HEK293 (cell line): ENCODE measurements at regions not wholly inside any gene's neighbourhood (a gene's known extent, or its start where the extent isn't known, plus 50 kb on each side); places are given as distances from the start of the nearest gene placed in this dataset.

ENCODE experiments used
- CTCF ChIA-PET: fragments of 350-600 bp; formaldehyde crosslinking; extraction: SDS; loops from one replicate; lab custom pipeline; 2021; ENCODE audit warnings: antibody characterized with exemption; lab: Yijun Ruan, JAX
- POLR2A ChIA-PET: fragments of 300-600 bp; formaldehyde crosslinking; extraction: SDS; loops from one replicate; lab custom pipeline; 2020; ENCODE audit warnings: antibody characterized with exemption, inconsistent platforms; lab: Yijun Ruan, JAX
- H3K27ac ChIP-seq: fragments of 200-500 bp; sonication (Bioruptor generic); 2 replicates; pipeline ENCODE4 v1.5.1; 2014; ENCODE audit warnings: low read depth, low read length, control low read depth, inconsistent platforms; ENCODE audit errors: extremely low read depth
- H3K36me3 ChIP-seq, 2 experiments: fragments of 200-500 bp in 1 of 2; sonication (Bioruptor generic) in 1 of 2; 1 replicate in 1 of 2; 2 replicates in 1 of 2; pipeline ENCODE4 v1.5.1; 2014 to 2017; ENCODE audit warnings: inconsistent platforms in 2 of 2, low read length in 2 of 2; ENCODE audit not compliant: control insufficient read depth in 2 of 2, insufficient read depth in 1 of 2
- H3K4me1 ChIP-seq: fragments of 200-500 bp; sonication (Bioruptor generic); 2 replicates; pipeline ENCODE4 v1.5.1; 2014; ENCODE audit warnings: mild to moderate bottlenecking, low read length, inconsistent platforms; ENCODE audit not compliant: control insufficient read depth, insufficient read depth
- H3K4me3 ChIP-seq: 2 replicates; pipeline ENCODE4 v1.5.1; 2011; ENCODE audit warnings: low read depth, mild to moderate bottlenecking, control low read depth, low read length, moderate library complexity
- H3K9me3 ChIP-seq: fragments of 200-500 bp; sonication (Bioruptor generic); 2 replicates; pipeline ENCODE4 v1.5.1; 2014; ENCODE audit warnings: low read depth, low read length, inconsistent platforms; ENCODE audit not compliant: control insufficient read depth, insufficient read depth
- KLF10 ChIP-seq: fragments of 450-650 bp; IDR thresholded peaks from 2 replicates; pipeline ENCODE4 v1.5.1; 2018; ENCODE audit warnings: missing biosample characterization, mild to moderate bottlenecking, missing genetic modification characterization
- KLF16 ChIP-seq: fragments of 450-650 bp; formaldehyde crosslinking; IDR thresholded peaks from 2 replicates; pipeline ENCODE4 v1.5.1; 2017; ENCODE audit warnings: missing biosample characterization, missing genetic modification characterization
- MZF1 ChIP-seq: fragments of 450-650 bp; formaldehyde crosslinking; IDR thresholded peaks from 2 replicates; pipeline ENCODE4 v1.5.1; 2017; ENCODE audit warnings: missing biosample characterization, missing genetic modification characterization, borderline replicate concordance
- REPIN1 ChIP-seq: fragments of 450-650 bp; formaldehyde crosslinking; IDR thresholded peaks from 2 replicates; pipeline ENCODE4 v1.5.1; 2017; ENCODE audit warnings: missing biosample characterization, missing genetic modification characterization, low read depth
- SCRT2 ChIP-seq: fragments of 450-650 bp; formaldehyde crosslinking; IDR thresholded peaks from 2 replicates; pipeline ENCODE4 v1.5.1; 2016; ENCODE audit warnings: missing biosample characterization, missing genetic modification characterization
- WT1 ChIP-seq: fragments of 450-650 bp; formaldehyde crosslinking; IDR thresholded peaks from 2 replicates; pipeline ENCODE4 v1.5.1; 2016; ENCODE audit warnings: missing biosample characterization, missing genetic modification characterization
- YY2 ChIP-seq: fragments of 450-650 bp; formaldehyde crosslinking; IDR thresholded peaks from 2 replicates; pipeline ENCODE4 v1.5.1; 2016; ENCODE audit warnings: missing biosample characterization, missing genetic modification characterization
- ZNF16 ChIP-seq: fragments of 450-650 bp; formaldehyde crosslinking; IDR thresholded peaks from 2 replicates; pipeline ENCODE4 v1.5.1; 2016; ENCODE audit warnings: low read depth, missing biosample characterization, missing genetic modification characterization
- ZNF23 ChIP-seq: fragments of 450-650 bp; formaldehyde crosslinking; IDR thresholded peaks from 2 replicates; pipeline ENCODE4 v1.5.1; 2016; ENCODE audit warnings: missing biosample characterization, missing genetic modification characterization, borderline replicate concordance
- ZNF335 ChIP-seq: fragments of 450-650 bp; formaldehyde crosslinking; conservative IDR thresholded peaks from 2 replicates; pipeline ENCODE4 v1.5.1; 2016; ENCODE audit warnings: missing biosample characterization, missing genetic modification characterization
- ZNF350 ChIP-seq: fragments of 450-650 bp; formaldehyde crosslinking; IDR thresholded peaks from 2 replicates; pipeline ENCODE4 v1.5.0; 2017; ENCODE audit warnings: missing biosample characterization, mild to moderate bottlenecking, missing genetic modification characterization
- ZNF433 ChIP-seq: fragments of 450-650 bp; formaldehyde crosslinking; IDR thresholded peaks from 2 replicates; pipeline ENCODE4 v1.5.1; 2016; ENCODE audit warnings: missing biosample characterization, missing genetic modification characterization, low read depth
- ZNF558 ChIP-seq: fragments of 450-650 bp; formaldehyde crosslinking; IDR thresholded peaks from 2 replicates; pipeline ENCODE4 v1.5.1; 2016; ENCODE audit warnings: missing biosample characterization, missing genetic modification characterization
- ZNF624 ChIP-seq: fragments of 450-650 bp; formaldehyde crosslinking; IDR thresholded peaks from 2 replicates; pipeline ENCODE4 v1.5.1; 2017; ENCODE audit warnings: missing biosample characterization, missing genetic modification characterization
- ZNF670 ChIP-seq: fragments of 450-650 bp; formaldehyde crosslinking; IDR thresholded peaks from 2 replicates; pipeline ENCODE4 v1.5.1; 2016; ENCODE audit warnings: missing biosample characterization, missing genetic modification characterization, low read depth
- ZNF76 ChIP-seq: fragments of 450-650 bp; formaldehyde crosslinking; IDR thresholded peaks from 2 replicates; pipeline ENCODE4; 2016; ENCODE audit warnings: low read depth, missing biosample characterization, missing genetic modification characterization, borderline replicate concordance
- ZNF792 ChIP-seq: fragments of 450-650 bp; formaldehyde crosslinking; IDR thresholded peaks from 2 replicates; pipeline ENCODE4 v1.5.1; 2016; ENCODE audit warnings: missing biosample characterization, missing genetic modification characterization
- TF ChIP-seq, protein P1 (sequence below): IDR thresholded peaks from 2 replicates; pipeline ENCODE4 v1.6.1; 2011; ENCODE audit warnings: mild to moderate bottlenecking, low read depth, low read length, borderline replicate concordance
- TF ChIP-seq, protein P2 (sequence below): fragments of 450-650 bp; IDR thresholded peaks from 2 replicates; pipeline ENCODE4 v1.5.1; 2018; ENCODE audit warnings: missing biosample characterization, mild to moderate bottlenecking, missing genetic modification characterization
- TF ChIP-seq, protein P3 (sequence below): fragments of 450-650 bp; IDR thresholded peaks from 2 replicates; pipeline ENCODE4 v1.5.1; 2018; ENCODE audit warnings: missing biosample characterization, missing genetic modification characterization
- TF ChIP-seq, protein P4 (sequence below): fragments of 450-650 bp; formaldehyde crosslinking; IDR thresholded peaks from 2 replicates; pipeline ENCODE4 v1.5.1; 2016; ENCODE audit warnings: missing biosample characterization, missing genetic modification characterization

DNA sequence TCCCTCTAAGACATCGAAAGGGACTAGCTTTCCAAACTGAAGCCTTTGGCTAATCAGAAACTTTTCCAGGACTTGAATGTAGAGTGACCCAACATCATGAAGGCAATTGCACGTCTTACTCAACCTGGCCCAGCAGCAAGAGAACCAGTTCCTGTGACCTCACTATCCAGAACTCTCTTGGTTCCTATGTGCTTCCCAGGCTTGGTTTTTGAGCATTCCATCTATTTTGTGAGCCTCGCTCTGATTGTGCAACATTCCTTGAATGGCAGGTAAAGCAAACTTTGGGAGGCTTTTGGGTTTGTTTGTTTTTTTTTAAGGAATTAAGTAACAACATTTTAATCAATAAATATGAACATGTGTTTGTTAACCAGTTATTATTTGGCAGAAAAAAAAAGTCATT lies 183.6 kb upstream of the EGLN3 start:
- Histone ChIP-seq H3K4me3 (no peak overlapping the region), H3K4me1 (peaks cover 5% of the 10 kb centered on the region), H3K36me3 (no peaks in the 10 kb centered on the region), H3K9me3 (no peaks in the 10 kb centered on the region), H3K27ac (no peak overlapping the region)
- POLR2A ChIA-PET = no interaction called here
- CTCF ChIA-PET = no interaction called here
- no peak for TF ChIP-seq ZNF670 (tag by site-specific recombination)
- TF ChIP-seq ZNF335 (tag by site-specific recombination) = no peak
- TF ChIP-seq ZNF16 (tag by site-specific recombination) = no peak
- no peak for TF ChIP-seq ZNF558 (tag by site-specific recombination)
- TF ChIP-seq REPIN1 (tag by site-specific recombination) = no peak
- TF ChIP-seq, all 188 proteins: peak for 0

DNA sequence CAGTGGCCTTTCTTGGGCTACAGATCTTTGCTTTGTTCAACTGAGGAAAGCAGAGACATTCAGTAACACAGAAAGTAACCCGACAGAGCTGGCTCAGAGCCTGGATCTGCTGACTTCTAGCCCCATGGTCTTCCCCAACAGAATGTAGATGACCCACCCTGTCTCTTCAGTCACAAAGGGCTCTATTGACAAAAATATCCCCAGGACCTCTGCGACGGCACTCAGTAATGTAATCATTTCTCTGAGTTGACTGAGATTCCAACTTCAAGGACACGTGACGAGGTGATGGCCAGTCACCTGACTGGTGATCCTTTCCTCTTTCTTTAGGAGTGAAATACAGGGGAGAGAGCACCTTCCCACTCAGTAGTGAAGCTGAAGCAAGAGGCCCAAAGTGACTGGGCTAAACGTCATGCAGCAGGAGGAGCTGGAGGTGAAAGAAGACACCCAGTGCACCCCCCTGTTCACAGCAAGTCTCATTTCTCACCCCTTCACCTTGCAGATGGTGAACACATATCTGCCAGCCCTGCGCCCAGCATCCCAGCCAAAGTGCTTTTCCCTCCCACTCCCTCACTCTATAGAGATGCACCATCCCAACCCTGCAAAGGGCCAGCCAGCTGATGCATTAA lies 179.2 kb upstream of the EGLN3 start:
- POLR2A ChIA-PET = no interaction called here
- Histone ChIP-seq H3K4me3 (no peak overlapping the region), H3K27ac (no peak overlapping the region), H3K4me1 (no peaks in the 10 kb centered on the region), H3K9me3 (no peaks in the 10 kb centered on the region), H3K36me3 (no peaks in the 10 kb centered on the region)
- TF ChIP-seq YY2 (tag by site-specific recombination) = no peak
- CTCF ChIA-PET = interaction anchor here (0.9 kb wide), 1 partner anchor 98 kb away, joined by 3 read pairs; no protein-coding TSS in a partner anchor

DNA sequence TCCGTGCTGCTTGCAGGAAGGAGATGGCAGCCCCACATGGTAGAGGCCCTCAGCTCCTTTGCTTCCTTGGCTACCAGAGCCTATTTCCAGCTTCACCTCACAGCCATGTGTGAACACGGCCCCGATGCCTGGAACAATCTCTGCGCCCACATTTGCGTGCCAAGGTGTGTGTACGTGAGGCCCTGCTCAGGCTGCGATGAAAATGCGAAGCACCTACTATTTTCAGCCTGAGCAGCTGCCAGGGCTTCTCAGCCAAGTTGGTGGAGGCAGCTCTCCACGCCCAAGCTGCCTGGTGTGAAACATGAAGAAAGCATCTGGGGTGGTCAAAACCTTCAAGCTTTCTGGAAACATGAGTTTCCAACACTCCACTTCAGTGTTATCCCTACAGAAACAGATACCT lies 177.8 kb upstream of the EGLN3 start:
- H3K4me3 ChIP-seq = no peak overlapping the region
- H3K36me3 ChIP-seq = no peaks in the 10 kb centered on the region
- H3K27ac ChIP-seq = no peak overlapping the region
- POLR2A ChIA-PET = interaction anchor here (0.8 kb wide), 1 partner anchor 71 kb away, joined by 3 read pairs; no protein-coding TSS in a partner anchor
- no peaks in the 10 kb centered on the region for H3K9me3 ChIP-seq
- TF ChIP-seq ZNF76 (tag by site-specific recombination) (no peak), ZNF23 (no peak), WT1 (tag by site-specific recombination) (no peak), MZF1 (tag by site-specific recombination) (no peak), KLF10 (tag by site-specific recombination) (no peak)
- TF ChIP-seq, protein P1, sequence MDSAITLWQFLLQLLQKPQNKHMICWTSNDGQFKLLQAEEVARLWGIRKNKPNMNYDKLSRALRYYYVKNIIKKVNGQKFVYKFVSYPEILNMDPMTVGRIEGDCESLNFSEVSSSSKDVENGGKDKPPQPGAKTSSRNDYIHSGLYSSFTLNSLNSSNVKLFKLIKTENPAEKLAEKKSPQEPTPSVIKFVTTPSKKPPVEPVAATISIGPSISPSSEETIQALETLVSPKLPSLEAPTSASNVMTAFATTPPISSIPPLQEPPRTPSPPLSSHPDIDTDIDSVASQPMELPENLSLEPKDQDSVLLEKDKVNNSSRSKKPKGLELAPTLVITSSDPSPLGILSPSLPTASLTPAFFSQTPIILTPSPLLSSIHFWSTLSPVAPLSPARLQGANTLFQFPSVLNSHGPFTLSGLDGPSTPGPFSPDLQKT = no peak
- CTCF ChIA-PET = no interaction called here
- no peaks in the 10 kb centered on the region for H3K4me1 ChIP-seq

DNA sequence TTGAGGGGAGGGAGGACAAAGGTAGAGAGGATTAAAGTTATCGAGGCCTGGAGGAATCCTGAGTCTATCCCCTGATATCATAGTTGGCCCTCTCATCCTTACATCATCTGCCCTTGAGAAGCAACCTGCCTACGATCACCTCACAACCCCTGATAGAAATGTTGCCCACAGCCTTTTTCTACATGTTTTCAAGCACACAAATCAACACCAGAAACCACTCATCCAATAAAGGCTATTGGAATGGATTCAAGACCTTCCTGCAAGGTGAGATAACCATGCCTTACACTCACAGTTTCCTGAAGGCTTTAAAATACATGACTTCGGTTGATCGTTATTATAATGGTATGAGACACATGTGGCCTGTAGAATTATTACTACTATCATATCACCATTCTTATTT lies 175.7 kb upstream of the EGLN3 start:
- Histone ChIP-seq H3K27ac (no peak overlapping the region), H3K9me3 (no peaks in the 10 kb centered on the region), H3K4me1 (no peaks in the 10 kb centered on the region), H3K4me3 (no peak overlapping the region), H3K36me3 (no peaks in the 10 kb centered on the region)
- CTCF ChIA-PET = interaction anchor here (0.6 to 1.3 kb wide), 2 partner anchors 11 to 86 kb away, joined by 3 read pairs; no protein-coding TSS in a partner anchor
- POLR2A ChIA-PET = no interaction called here
- no peak for TF ChIP-seq ZNF350 (tag by site-specific recombination)
- TF ChIP-seq KLF16 (tag by site-specific recombination) = no peak
- TF ChIP-seq, protein P2, sequence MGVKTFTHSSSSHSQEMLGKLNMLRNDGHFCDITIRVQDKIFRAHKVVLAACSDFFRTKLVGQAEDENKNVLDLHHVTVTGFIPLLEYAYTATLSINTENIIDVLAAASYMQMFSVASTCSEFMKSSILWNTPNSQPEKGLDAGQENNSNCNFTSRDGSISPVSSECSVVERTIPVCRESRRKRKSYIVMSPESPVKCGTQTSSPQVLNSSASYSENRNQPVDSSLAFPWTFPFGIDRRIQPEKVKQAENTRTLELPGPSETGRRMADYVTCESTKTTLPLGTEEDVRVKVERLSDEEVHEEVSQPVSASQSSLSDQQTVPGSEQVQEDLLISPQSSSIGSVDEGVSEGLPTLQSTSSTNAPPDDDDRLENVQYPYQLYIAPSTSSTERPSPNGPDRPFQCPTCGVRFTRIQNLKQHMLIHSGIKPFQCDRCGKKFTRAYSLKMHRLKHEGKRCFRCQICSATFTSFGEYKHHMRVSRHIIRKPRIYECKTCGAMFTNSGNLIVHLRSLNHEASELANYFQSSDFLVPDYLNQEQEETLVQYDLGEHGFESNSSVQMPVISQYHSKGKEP = no peak
- TF ChIP-seq, protein P3, sequence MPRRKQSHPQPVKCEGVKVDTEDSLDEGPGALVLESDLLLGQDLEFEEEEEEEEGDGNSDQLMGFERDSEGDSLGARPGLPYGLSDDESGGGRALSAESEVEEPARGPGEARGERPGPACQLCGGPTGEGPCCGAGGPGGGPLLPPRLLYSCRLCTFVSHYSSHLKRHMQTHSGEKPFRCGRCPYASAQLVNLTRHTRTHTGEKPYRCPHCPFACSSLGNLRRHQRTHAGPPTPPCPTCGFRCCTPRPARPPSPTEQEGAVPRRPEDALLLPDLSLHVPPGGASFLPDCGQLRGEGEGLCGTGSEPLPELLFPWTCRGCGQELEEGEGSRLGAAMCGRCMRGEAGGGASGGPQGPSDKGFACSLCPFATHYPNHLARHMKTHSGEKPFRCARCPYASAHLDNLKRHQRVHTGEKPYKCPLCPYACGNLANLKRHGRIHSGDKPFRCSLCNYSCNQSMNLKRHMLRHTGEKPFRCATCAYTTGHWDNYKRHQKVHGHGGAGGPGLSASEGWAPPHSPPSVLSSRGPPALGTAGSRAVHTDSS (tag by site-specific recombination) = no peak
- no peak for TF ChIP-seq ZNF624
- no peak for TF ChIP-seq ZNF433 (tag by site-specific recombination)
- TF ChIP-seq ZNF792 = no peak
- no peak for TF ChIP-seq SCRT2
- TF ChIP-seq, protein P1 = no peak
- TF ChIP-seq, protein P4, sequence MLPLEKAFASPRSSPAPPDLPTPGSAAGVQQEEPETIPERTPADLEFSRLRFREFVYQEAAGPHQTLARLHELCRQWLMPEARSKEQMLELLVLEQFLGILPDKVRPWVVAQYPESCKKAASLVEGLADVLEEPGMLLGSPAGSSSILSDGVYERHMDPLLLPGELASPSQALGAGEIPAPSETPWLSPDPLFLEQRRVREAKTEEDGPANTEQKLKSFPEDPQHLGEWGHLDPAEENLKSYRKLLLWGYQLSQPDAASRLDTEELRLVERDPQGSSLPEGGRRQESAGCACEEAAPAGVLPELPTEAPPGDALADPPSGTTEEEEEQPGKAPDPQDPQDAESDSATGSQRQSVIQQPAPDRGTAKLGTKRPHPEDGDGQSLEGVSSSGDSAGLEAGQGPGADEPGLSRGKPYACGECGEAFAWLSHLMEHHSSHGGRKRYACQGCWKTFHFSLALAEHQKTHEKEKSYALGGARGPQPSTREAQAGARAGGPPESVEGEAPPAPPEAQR (tag by site-specific recombination) = no peak
